ENCODE measurements at regions not wholly inside any gene's neighbourhood (a gene's known extent, or its start where the extent isn't known, plus 50 kb on each side); places are given as distances from the start of the nearest gene placed in this dataset.

- no CpG with 5 or more reads among the region's 2 CpGs for WGBS (ENCODE audit: insufficient coverage)
- ATAC-seq (ENCODE audit: low read depth) (no peak), DNase-seq (no peak)
- no peaks in the 10 kb centered on the region for H3K27me3 ChIP-seq (replicated peaks in 1 of 4; ENCODE audit: control extremely low read depth in 1 of 4, control insufficient read depth in 3 of 4, insufficient read depth in 4 of 4, low read length in 3 of 4)
- Mint-ChIP-seq H3K27me3 (no peaks in the 10 kb centered on the region), H3K9me3 (ENCODE audit: insufficient read depth) (no peaks in the 10 kb centered on the region), H3K4me3 (no peak overlapping the region), H3K4me1 (no peaks in the 10 kb centered on the region), H3K27ac (no peak overlapping the region)
- no peak overlapping the region for H2AFZ ChIP-seq (ENCODE audit: insufficient read depth, low read depth, low read length, poor library complexity, severe bottlenecking)
- no peaks in the 10 kb centered on the region for H3K9me3 ChIP-seq (ENCODE audit: control extremely low read depth in 1 of 3, control insufficient read depth in 2 of 3, insufficient read depth in 1 of 3, low read length in 2 of 3)
- no peaks in the 10 kb centered on the region for H4K20me1 ChIP-seq (ENCODE audit: control insufficient read depth, insufficient read depth, low read length, poor library complexity, severe bottlenecking)
- no peak overlapping the region for H3K4me3 ChIP-seq (ENCODE audit: control extremely low read depth in 1 of 5, extremely low read depth in 1 of 5, insufficient read depth in 1 of 5, low read depth in 2 of 5, low read length in 4 of 5)
- H3K4me2 ChIP-seq (replicated peaks; ENCODE audit: low read depth, low read length, poor library complexity, severe bottlenecking) = no peak overlapping the region
- H3K36me3 ChIP-seq (replicated peaks in 1 of 2; ENCODE audit: control extremely low read depth in 1 of 2, control insufficient read depth in 1 of 2, extremely low read depth in 1 of 2, insufficient read depth in 2 of 2, low read length in 1 of 2) = no peaks in the 10 kb centered on the region
- no peak overlapping the region for H3K27ac ChIP-seq (ENCODE audit: low read length in 2 of 2)
- H3K9ac ChIP-seq (ENCODE audit: low read length) = no peak overlapping the region
- TF ChIP-seq CTCF (IDR thresholded peaks at IDR 0.05) = no peak
- TF ChIP-seq EZH2 (IDR thresholded peaks at IDR 0.05; ENCODE audit: borderline replicate concordance, insufficient read depth, low read depth, low read length, poor library complexity, severe bottlenecking) = no peak
- intact Hi-C loops (cut with micrococcal nuclease) = no loop called here
- ChIA-PET CTCF (no interaction called here), POLR2A (no interaction called here)
- no peaks in the 10 kb centered on the region for H3K4me1 ChIP-seq (ENCODE audit: control insufficient read depth in 2 of 2, insufficient read depth in 2 of 2, low read length in 2 of 2)
- no peaks in the 10 kb centered on the region for H3K79me2 ChIP-seq (ENCODE audit: control insufficient read depth, insufficient read depth, low read length)
These were observed 161.8 kb upstream of the RIMS1 start for GRCh38 chr6:71724456-71725125.

GRCh38 chr6:71725126-71725470 lies 161.3 kb upstream of the RIMS1 start:
- Histone ChIP-seq H3K27me3 (replicated peaks in 1 of 4; ENCODE audit: control extremely low read depth in 1 of 4, control insufficient read depth in 3 of 4, insufficient read depth in 4 of 4, low read length in 3 of 4) (no peaks in the 10 kb centered on the region), H3K4me1 (ENCODE audit: control insufficient read depth in 2 of 2, insufficient read depth in 2 of 2, low read length in 2 of 2) (no peaks in the 10 kb centered on the region), H2AFZ (ENCODE audit: insufficient read depth, low read depth, low read length, poor library complexity, severe bottlenecking) (no peak overlapping the region), H3K9me3 (ENCODE audit: control extremely low read depth in 1 of 3, control insufficient read depth in 2 of 3, insufficient read depth in 1 of 3, low read length in 2 of 3) (no peaks in the 10 kb centered on the region), H3K4me3 (ENCODE audit: control extremely low read depth in 1 of 5, extremely low read depth in 1 of 5, insufficient read depth in 1 of 5, low read depth in 2 of 5, low read length in 4 of 5) (no peak overlapping the region), H3K36me3 (replicated peaks in 1 of 2; ENCODE audit: control extremely low read depth in 1 of 2, control insufficient read depth in 1 of 2, extremely low read depth in 1 of 2, insufficient read depth in 2 of 2, low read length in 1 of 2) (no peaks in the 10 kb centered on the region), H3K4me2 (replicated peaks; ENCODE audit: low read depth, low read length, poor library complexity, severe bottlenecking) (no peak overlapping the region), H3K27ac (ENCODE audit: low read length in 2 of 2) (no peak overlapping the region), H3K9ac (ENCODE audit: low read length) (no peak overlapping the region), H3K79me2 (ENCODE audit: control insufficient read depth, insufficient read depth, low read length) (no peaks in the 10 kb centered on the region), H4K20me1 (ENCODE audit: control insufficient read depth, insufficient read depth, low read length, poor library complexity, severe bottlenecking) (no peaks in the 10 kb centered on the region)
- no peaks in the 10 kb centered on the region for H3K9me3 Mint-ChIP-seq (ENCODE audit: insufficient read depth)
- TF ChIP-seq CTCF (IDR thresholded peaks at IDR 0.05) = no peak
- no peak for TF ChIP-seq EZH2 (IDR thresholded peaks at IDR 0.05; ENCODE audit: borderline replicate concordance, insufficient read depth, low read depth, low read length, poor library complexity, severe bottlenecking)
- POLR2A ChIA-PET = no interaction called here
- DNase-seq = no peak
- no peaks in the 10 kb centered on the region for H3K4me1 Mint-ChIP-seq
- H3K27me3 Mint-ChIP-seq = no peaks in the 10 kb centered on the region
- H3K4me3 Mint-ChIP-seq = no peak overlapping the region
- H3K27ac Mint-ChIP-seq = no peak overlapping the region
- intact Hi-C loops (cut with micrococcal nuclease) = no loop called here
- no peak for ATAC-seq (ENCODE audit: low read depth)
- CTCF ChIA-PET = no interaction called here
- WGBS (ENCODE audit: insufficient coverage) = no CpG with 5 or more reads among the region's 2 CpGs
